Central memory CD8-positive, alpha-beta T cell (primary cell): ENCODE measurements at regions not wholly inside any gene's neighbourhood (a gene's known extent, or its start where the extent isn't known, plus 50 kb on each side); places are given as distances from the start of the nearest gene placed in this dataset.

Source experiments
- ATAC-seq: fragments of 150-1000 bp; cut with Tn5 transposase; replicated peaks from 2 replicates; pipeline ENCODE4 v1.10.0; 2022; ENCODE audit warnings: mild to moderate bottlenecking, moderate FRiP score, moderate number of reproducible peaks; ENCODE audit not compliant: poor library complexity, severe bottlenecking; ENCODE audit errors: extremely low read depth
- DNase-seq, 2 donors: peaks; one replicate each; pipeline ENCODE4 v3.0.0; 2021; ENCODE audit warnings: low spot score in 2 of 2
- H3K27ac Mint-ChIP-seq: one replicate; pipeline ENCODE4 v1.8.0; 2022; ENCODE audit warnings: low read depth, mild to moderate bottlenecking, moderate library complexity, mixed read lengths
- H3K27me3 Mint-ChIP-seq: one replicate; pipeline ENCODE4 v1.8.0; 2022; ENCODE audit warnings: mixed read lengths
- H3K36me3 Mint-ChIP-seq: one replicate; pipeline ENCODE4 v1.8.0; 2022; ENCODE audit warnings: mild to moderate bottlenecking, moderate library complexity, mixed read lengths; ENCODE audit not compliant: insufficient read depth
- H3K4me1 Mint-ChIP-seq: one replicate; pipeline ENCODE4 v1.8.0; 2022; ENCODE audit warnings: mixed read lengths
- H3K4me3 Mint-ChIP-seq: one replicate; pipeline ENCODE4 v1.8.0; 2022; ENCODE audit warnings: mild to moderate bottlenecking, moderate library complexity, mixed read lengths
- H3K9me3 Mint-ChIP-seq: one replicate; pipeline ENCODE4 v1.8.0; 2022; ENCODE audit warnings: mixed read lengths

- Mint-ChIP-seq H3K36me3 (no peaks in the 10 kb centered on the region), H3K27me3 (no peaks in the 10 kb centered on the region), H3K4me1 (no peaks in the 10 kb centered on the region), H3K4me3 (no peak overlapping the region), H3K9me3 (peaks cover 6% of the 10 kb centered on the region), H3K27ac (no peak overlapping the region)
- DNase-seq (no peak), ATAC-seq (no peak)
Measured at GRCh38 chr4:43362875-43363636, 470.5 kb downstream of the GRXCR1 start.

GRCh38 chr4:43369036-43369594 is 476.6 kb downstream of the GRXCR1 start:
- DNase-seq (no peak), ATAC-seq (no peak)
- Mint-ChIP-seq H3K9me3 (peaks cover 13% of the 10 kb centered on the region), H3K27ac (no peak overlapping the region), H3K36me3 (no peaks in the 10 kb centered on the region), H3K4me3 (no peak overlapping the region), H3K27me3 (no peaks in the 10 kb centered on the region), H3K4me1 (no peaks in the 10 kb centered on the region)

GRCh38 chr4:43373201-43373600 is 480.7 kb downstream of the GRXCR1 start:
- DNase-seq (no peak), ATAC-seq (no peak)
- Mint-ChIP-seq H3K9me3 (peaks cover 20% of the 10 kb centered on the region), H3K4me1 (no peaks in the 10 kb centered on the region), H3K27ac (no peak overlapping the region), H3K36me3 (no peaks in the 10 kb centered on the region), H3K27me3 (no peaks in the 10 kb centered on the region), H3K4me3 (no peak overlapping the region)

GRCh38 chr4:43374216-43374751 is 481.8 kb downstream of the GRXCR1 start:
- H3K36me3 Mint-ChIP-seq = no peaks in the 10 kb centered on the region
- ATAC-seq (no peak), DNase-seq (no peak)
- H3K4me3 Mint-ChIP-seq = no peak overlapping the region
- no peak overlapping the region for H3K27ac Mint-ChIP-seq
- H3K27me3 Mint-ChIP-seq = no peaks in the 10 kb centered on the region
- H3K9me3 Mint-ChIP-seq = peaks cover 20% of the 10 kb centered on the region
- H3K4me1 Mint-ChIP-seq = no peaks in the 10 kb centered on the region

- ATAC-seq (no peak), DNase-seq (no peak)
- Mint-ChIP-seq H3K9me3 (peaks cover 31% of the 10 kb centered on the region), H3K27ac (no peak overlapping the region), H3K27me3 (no peaks in the 10 kb centered on the region), H3K4me1 (no peaks in the 10 kb centered on the region), H3K36me3 (no peaks in the 10 kb centered on the region), H3K4me3 (no peak overlapping the region)
Measured at GRCh38 chr4:43379016-43379415, 486.5 kb downstream of the GRXCR1 start.

GRCh38 chr4:43380093-43380492 is 487.6 kb downstream of the GRXCR1 start:
- peaks cover 24% of the 10 kb centered on the region for H3K9me3 Mint-ChIP-seq
- H3K27ac Mint-ChIP-seq = no peak overlapping the region
- no peaks in the 10 kb centered on the region for H3K36me3 Mint-ChIP-seq
- H3K27me3 Mint-ChIP-seq = no peaks in the 10 kb centered on the region
- no peaks in the 10 kb centered on the region for H3K4me1 Mint-ChIP-seq
- ATAC-seq = no peak
- DNase-seq = no peak
- no peak overlapping the region for H3K4me3 Mint-ChIP-seq

GRCh38 chr4:43391069-43391468 is 498.6 kb downstream of the GRXCR1 start:
- Mint-ChIP-seq H3K4me3 (no peak overlapping the region), H3K9me3 (peaks cover 10% of the 10 kb centered on the region), H3K27ac (no peak overlapping the region), H3K27me3 (no peaks in the 10 kb centered on the region), H3K36me3 (no peaks in the 10 kb centered on the region), H3K4me1 (no peaks in the 10 kb centered on the region)
- no peak for ATAC-seq
- no peak for DNase-seq

- no peak overlapping the region for H3K27ac Mint-ChIP-seq
- H3K4me3 Mint-ChIP-seq = no peak overlapping the region
- H3K27me3 Mint-ChIP-seq = no peaks in the 10 kb centered on the region
- ATAC-seq (no peak), DNase-seq (no peak)
- no peaks in the 10 kb centered on the region for H3K36me3 Mint-ChIP-seq
- H3K4me1 Mint-ChIP-seq = no peaks in the 10 kb centered on the region
- H3K9me3 Mint-ChIP-seq = peaks cover 24% of the 10 kb centered on the region
Measured at GRCh38 chr4:43394976-43395375, 502.5 kb downstream of the GRXCR1 start.

- no peak for DNase-seq
- H3K36me3 Mint-ChIP-seq = no peaks in the 10 kb centered on the region
- H3K27ac Mint-ChIP-seq = no peak overlapping the region
- no peak for ATAC-seq
- no peak overlapping the region for H3K4me3 Mint-ChIP-seq
- no peaks in the 10 kb centered on the region for H3K4me1 Mint-ChIP-seq
- H3K9me3 Mint-ChIP-seq = peaks cover 22% of the 10 kb centered on the region
- no peaks in the 10 kb centered on the region for H3K27me3 Mint-ChIP-seq
Measured at GRCh38 chr4:43399726-43400125, 507.2 kb downstream of the GRXCR1 start.

GRCh38 chr4:43402393-43402792 is 509.9 kb downstream of the GRXCR1 start:
- Mint-ChIP-seq H3K9me3 (peaks cover 19% of the 10 kb centered on the region), H3K36me3 (no peaks in the 10 kb centered on the region), H3K27ac (no peak overlapping the region), H3K4me3 (no peak overlapping the region), H3K27me3 (no peaks in the 10 kb centered on the region), H3K4me1 (no peaks in the 10 kb centered on the region)
- DNase-seq (no peak), ATAC-seq (no peak)

- no peak for ATAC-seq
- Mint-ChIP-seq H3K4me3 (no peak overlapping the region), H3K27ac (no peak overlapping the region), H3K4me1 (no peaks in the 10 kb centered on the region), H3K36me3 (no peaks in the 10 kb centered on the region), H3K27me3 (no peaks in the 10 kb centered on the region), H3K9me3 (peaks cover 13% of the 10 kb centered on the region)
- DNase-seq = no peak
Measured at GRCh38 chr4:43410636-43411035, 518.1 kb downstream of the GRXCR1 start.

GRCh38 chr4:43411226-43411625 is 518.7 kb downstream of the GRXCR1 start:
- DNase-seq = no peak
- no peak for ATAC-seq
- Mint-ChIP-seq H3K27me3 (no peaks in the 10 kb centered on the region), H3K36me3 (no peaks in the 10 kb centered on the region), H3K27ac (no peak overlapping the region), H3K4me3 (no peak overlapping the region), H3K9me3 (peaks cover 7% of the 10 kb centered on the region), H3K4me1 (no peaks in the 10 kb centered on the region)

- Mint-ChIP-seq H3K27me3 (no peaks in the 10 kb centered on the region), H3K9me3 (peaks cover 2% of the 10 kb centered on the region), H3K36me3 (no peaks in the 10 kb centered on the region), H3K4me1 (no peaks in the 10 kb centered on the region), H3K4me3 (no peak overlapping the region), H3K27ac (no peak overlapping the region)
- ATAC-seq = no peak
- no peak for DNase-seq
Measured at GRCh38 chr4:43423276-43423675, 530.8 kb downstream of the GRXCR1 start.
